ENCODE measurements at regions not wholly inside any gene's neighbourhood (a gene's known extent, or its start where the extent isn't known, plus 50 kb on each side); places are given as distances from the start of the nearest gene placed in this dataset.

- peak; percentile 75 for TF ChIP-seq CTCF (IDR thresholded peaks at IDR 0.05; ENCODE audit: low read depth, low read length, missing input control)
- no peak for TF ChIP-seq HNF4A (conservative IDR thresholded peaks at IDR 0.05)
- no peak for TF ChIP-seq RXRA (IDR thresholded peaks at IDR 0.05)
- no peak for TF ChIP-seq SP1 (IDR thresholded peaks at IDR 0.05)
- TF ChIP-seq YY1 (IDR thresholded peaks at IDR 0.05), result no peak
Measured at GRCh38 chr11:120013325-120014250, 124.3 kb downstream of the TRIM29 start.

All from liver (tissue), 3 donors.